Neural cell (in vitro differentiated cells): ENCODE measurements at regions not wholly inside any gene's neighbourhood (a gene's known extent, or its start where the extent isn't known, plus 50 kb on each side); places are given as distances from the start of the nearest gene placed in this dataset.

ENCODE experiments used
- H2AFZ ChIP-seq: fragments of 200-600, 300-800 bp; sonication (generic), shearing (Covaris generic); 2 replicates; pipeline ENCODE4 v1.6.0; 2014; ENCODE audit warnings: low read depth, mild to moderate bottlenecking, antibody characterized with exemption, low read length, moderate library complexity
- H3F3A ChIP-seq: fragments of 200-600 bp; shearing (Covaris generic); 2 replicates; pipeline ENCODE4 v1.6.1; 2016; ENCODE audit warnings: mild to moderate bottlenecking, moderate library complexity, mixed read lengths, antibody characterized with exemption, low read length; ENCODE audit not compliant: insufficient read depth, poor library complexity, severe bottlenecking
- H3K27ac ChIP-seq: fragments of 200-600, 300-800 bp; sonication (generic), shearing (Covaris generic); 2 replicates; pipeline ENCODE4 v1.5.1; 2014; ENCODE audit warnings: mild to moderate bottlenecking, low read length, moderate library complexity
- H3K27me3 ChIP-seq: fragments of 300-800, 200-600 bp; sonication (generic), shearing (Covaris generic); 2 replicates; pipeline ENCODE4 v1.6.0; 2014; ENCODE audit warnings: mild to moderate bottlenecking, low read depth, low read length, moderate library complexity; ENCODE audit not compliant: insufficient read depth
- H3K36me3 ChIP-seq: fragments of 300-800, 200-600 bp; sonication (generic), shearing (Covaris generic); 2 replicates; pipeline ENCODE4 v1.5.1; 2014; ENCODE audit warnings: mild to moderate bottlenecking, antibody characterized with exemption, low read length, moderate library complexity; ENCODE audit not compliant: insufficient read depth
- H3K4me2 ChIP-seq: fragments of 300-800, 200-600 bp; sonication (generic), shearing (Covaris generic); 2 replicates; pipeline ENCODE4 v1.6.0; 2014; ENCODE audit warnings: mild to moderate bottlenecking, low read length
- H3K4me3 ChIP-seq: fragments of 300-800, 200-600 bp; sonication (generic), shearing (Covaris generic); 2 replicates; pipeline ENCODE4 v1.5.1; 2014; ENCODE audit warnings: mild to moderate bottlenecking, low read length, moderate library complexity
- H3K79me2 ChIP-seq: fragments of 200-600 bp; shearing (Covaris generic); replicated peaks from 2 replicates; pipeline ENCODE4 v1.6.0; 2014; ENCODE audit warnings: mild to moderate bottlenecking, low read length, moderate library complexity; ENCODE audit not compliant: insufficient read depth
- H3K9ac ChIP-seq: fragments of 300-800, 200-600 bp; sonication (generic), shearing (Covaris generic); 2 replicates; pipeline ENCODE4 v1.6.1; 2016; ENCODE audit warnings: mild to moderate bottlenecking, low read length, mixed read lengths
- H3K9me2 ChIP-seq: fragments of 200-600 bp; shearing (Covaris generic); 2 replicates; pipeline ENCODE4 v1.6.1; 2016; ENCODE audit warnings: mild to moderate bottlenecking, low read length, mixed read lengths; ENCODE audit not compliant: insufficient read depth
- H3K9me3 ChIP-seq: fragments of 200-600, 300-800 bp; sonication (generic), shearing (Covaris generic); 2 replicates; pipeline ENCODE4 v1.6.1; 2016; ENCODE audit warnings: mild to moderate bottlenecking, mixed run types, low read length, moderate library complexity, mixed read lengths
- H4K20me1 ChIP-seq: fragments of 200-600 bp; shearing (Covaris generic); 2 replicates; pipeline ENCODE4 v1.6.1; 2016; ENCODE audit warnings: mild to moderate bottlenecking, mixed run types; ENCODE audit not compliant: insufficient read depth
- EP300 ChIP-seq: fragments of 450-650 bp; conservative IDR thresholded peaks from 2 replicates; pipeline ENCODE4 v1.6.1; 2014; ENCODE audit warnings: antibody characterized with exemption, mild to moderate bottlenecking, moderate library complexity; ENCODE audit not compliant: poor library complexity, severe bottlenecking
- EZH2 ChIP-seq: fragments of 200-600, 300-800 bp; shearing (Covaris generic), sonication (generic); IDR thresholded peaks from 2 replicates; pipeline ENCODE4 v1.6.1; 2014; ENCODE audit warnings: antibody characterized with exemption, low read length, borderline replicate concordance, mild to moderate bottlenecking; ENCODE audit not compliant: insufficient read depth, poor library complexity, severe bottlenecking
- MXI1 ChIP-seq: fragments of 450-650 bp; conservative IDR thresholded peaks from 2 replicates; pipeline ENCODE4 v1.6.1; 2014; ENCODE audit warnings: antibody characterized with exemption, mild to moderate bottlenecking; ENCODE audit not compliant: poor library complexity, severe bottlenecking
- POLR2AphosphoS5 ChIP-seq: IDR thresholded peaks from 2 replicates; pipeline ENCODE4 v1.6.1; 2012
- RAD21 ChIP-seq: fragments of 450-650 bp; conservative IDR thresholded peaks from 2 replicates; pipeline ENCODE4 v1.6.1; 2014; ENCODE audit warnings: antibody characterized with exemption, mild to moderate bottlenecking, moderate library complexity
- SMC3 ChIP-seq: fragments of 450-650 bp; conservative IDR thresholded peaks from 2 replicates; pipeline ENCODE4 v1.6.1; 2014; ENCODE audit warnings: antibody characterized with exemption, mild to moderate bottlenecking, moderate library complexity; ENCODE audit not compliant: poor library complexity
- TAF1 ChIP-seq: IDR thresholded peaks from 2 replicates; pipeline ENCODE4 v1.6.1; 2012; ENCODE audit warnings: low read depth
- TF ChIP-seq, protein P1 (sequence below): IDR thresholded peaks from 2 replicates; pipeline ENCODE4 v1.6.1; 2012; ENCODE audit warnings: borderline replicate concordance
- TF ChIP-seq, protein P2 (sequence below): fragments of 450-650 bp; IDR thresholded peaks from 2 replicates; pipeline ENCODE4 v1.5.1; 2014; ENCODE audit warnings: antibody characterized with exemption, mild to moderate bottlenecking, moderate library complexity; ENCODE audit not compliant: poor library complexity, severe bottlenecking

DNA sequence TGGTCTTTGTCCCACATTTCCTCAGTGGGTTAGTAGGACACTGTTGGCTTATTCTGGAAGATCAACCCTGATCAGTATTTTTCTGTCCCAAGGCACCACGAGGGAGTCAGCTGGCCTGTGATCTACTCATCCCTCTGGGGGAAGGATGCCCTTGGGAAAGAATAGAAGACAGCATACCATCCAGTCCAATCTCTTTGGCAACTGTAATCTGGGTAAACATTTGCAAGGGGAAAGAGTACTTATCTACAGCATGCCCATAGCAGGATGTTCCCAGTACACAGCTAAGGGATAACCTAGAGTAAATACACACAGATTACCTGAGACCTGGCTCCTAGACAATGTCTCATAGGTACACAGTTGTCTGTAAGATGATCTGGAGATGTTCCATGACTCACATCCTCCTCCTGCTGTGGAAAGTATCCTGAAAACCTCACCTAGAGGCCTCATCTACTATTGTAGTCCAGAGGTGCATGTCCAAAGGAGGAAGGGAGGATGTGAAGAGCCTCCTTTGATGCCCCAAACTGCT is 134.3 kb upstream of the VWC2 start:
- no peaks in the 10 kb centered on the region for H3K36me3 ChIP-seq
- H3K27me3 ChIP-seq, result no peaks in the 10 kb centered on the region
- no peaks in the 10 kb centered on the region for H4K20me1 ChIP-seq

DNA sequence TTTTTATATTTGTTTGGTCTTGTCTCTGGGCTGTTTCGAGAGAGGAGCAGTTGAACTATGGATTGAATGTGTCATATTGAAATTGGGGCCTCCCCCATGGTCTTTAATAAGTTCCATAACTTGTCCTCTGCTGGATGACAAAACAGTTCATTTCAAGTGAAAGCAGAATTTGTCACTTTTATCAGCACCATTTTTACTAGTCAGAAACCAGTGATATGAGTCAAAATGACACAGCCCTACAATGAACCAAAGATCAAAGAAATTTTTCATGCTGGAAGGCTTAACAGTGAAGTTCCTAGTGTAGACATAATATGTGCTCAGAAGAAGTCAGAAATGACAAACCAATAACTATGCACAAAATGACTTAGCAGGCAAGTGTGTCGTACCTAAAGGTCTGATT is 133.6 kb upstream of the VWC2 start:
- Histone ChIP-seq H3K27me3 (no peaks in the 10 kb centered on the region), H3F3A (no peaks in the 10 kb centered on the region), H2AFZ (no peak overlapping the region), H3K9ac (no peak overlapping the region), H4K20me1 (no peaks in the 10 kb centered on the region), H3K9me2 (no peaks in the 10 kb centered on the region), H3K4me3 (no peak overlapping the region), H3K27ac (no peak overlapping the region), H3K36me3 (no peaks in the 10 kb centered on the region), H3K79me2 (no peaks in the 10 kb centered on the region), H3K4me2 (no peak overlapping the region), H3K9me3 (no peaks in the 10 kb centered on the region)
- TF ChIP-seq EZH2 (no peak), MXI1 (no peak), POLR2AphosphoS5 (no peak), EP300 (no peak), RAD21 (no peak), SMC3 (no peak), TAF1 (no peak)
- TF ChIP-seq, protein P1, sequence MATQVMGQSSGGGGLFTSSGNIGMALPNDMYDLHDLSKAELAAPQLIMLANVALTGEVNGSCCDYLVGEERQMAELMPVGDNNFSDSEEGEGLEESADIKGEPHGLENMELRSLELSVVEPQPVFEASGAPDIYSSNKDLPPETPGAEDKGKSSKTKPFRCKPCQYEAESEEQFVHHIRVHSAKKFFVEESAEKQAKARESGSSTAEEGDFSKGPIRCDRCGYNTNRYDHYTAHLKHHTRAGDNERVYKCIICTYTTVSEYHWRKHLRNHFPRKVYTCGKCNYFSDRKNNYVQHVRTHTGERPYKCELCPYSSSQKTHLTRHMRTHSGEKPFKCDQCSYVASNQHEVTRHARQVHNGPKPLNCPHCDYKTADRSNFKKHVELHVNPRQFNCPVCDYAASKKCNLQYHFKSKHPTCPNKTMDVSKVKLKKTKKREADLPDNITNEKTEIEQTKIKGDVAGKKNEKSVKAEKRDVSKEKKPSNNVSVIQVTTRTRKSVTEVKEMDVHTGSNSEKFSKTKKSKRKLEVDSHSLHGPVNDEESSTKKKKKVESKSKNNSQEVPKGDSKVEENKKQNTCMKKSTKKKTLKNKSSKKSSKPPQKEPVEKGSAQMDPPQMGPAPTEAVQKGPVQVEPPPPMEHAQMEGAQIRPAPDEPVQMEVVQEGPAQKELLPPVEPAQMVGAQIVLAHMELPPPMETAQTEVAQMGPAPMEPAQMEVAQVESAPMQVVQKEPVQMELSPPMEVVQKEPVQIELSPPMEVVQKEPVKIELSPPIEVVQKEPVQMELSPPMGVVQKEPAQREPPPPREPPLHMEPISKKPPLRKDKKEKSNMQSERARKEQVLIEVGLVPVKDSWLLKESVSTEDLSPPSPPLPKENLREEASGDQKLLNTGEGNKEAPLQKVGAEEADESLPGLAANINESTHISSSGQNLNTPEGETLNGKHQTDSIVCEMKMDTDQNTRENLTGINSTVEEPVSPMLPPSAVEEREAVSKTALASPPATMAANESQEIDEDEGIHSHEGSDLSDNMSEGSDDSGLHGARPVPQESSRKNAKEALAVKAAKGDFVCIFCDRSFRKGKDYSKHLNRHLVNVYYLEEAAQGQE, result no peak
- TF ChIP-seq, protein P2, sequence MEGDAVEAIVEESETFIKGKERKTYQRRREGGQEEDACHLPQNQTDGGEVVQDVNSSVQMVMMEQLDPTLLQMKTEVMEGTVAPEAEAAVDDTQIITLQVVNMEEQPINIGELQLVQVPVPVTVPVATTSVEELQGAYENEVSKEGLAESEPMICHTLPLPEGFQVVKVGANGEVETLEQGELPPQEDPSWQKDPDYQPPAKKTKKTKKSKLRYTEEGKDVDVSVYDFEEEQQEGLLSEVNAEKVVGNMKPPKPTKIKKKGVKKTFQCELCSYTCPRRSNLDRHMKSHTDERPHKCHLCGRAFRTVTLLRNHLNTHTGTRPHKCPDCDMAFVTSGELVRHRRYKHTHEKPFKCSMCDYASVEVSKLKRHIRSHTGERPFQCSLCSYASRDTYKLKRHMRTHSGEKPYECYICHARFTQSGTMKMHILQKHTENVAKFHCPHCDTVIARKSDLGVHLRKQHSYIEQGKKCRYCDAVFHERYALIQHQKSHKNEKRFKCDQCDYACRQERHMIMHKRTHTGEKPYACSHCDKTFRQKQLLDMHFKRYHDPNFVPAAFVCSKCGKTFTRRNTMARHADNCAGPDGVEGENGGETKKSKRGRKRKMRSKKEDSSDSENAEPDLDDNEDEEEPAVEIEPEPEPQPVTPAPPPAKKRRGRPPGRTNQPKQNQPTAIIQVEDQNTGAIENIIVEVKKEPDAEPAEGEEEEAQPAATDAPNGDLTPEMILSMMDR, result no peak

More for the DNA sequence above, 134.3 kb upstream of the VWC2 start:
- H3K9ac ChIP-seq, result no peak overlapping the region
- H3K27ac ChIP-seq, result no peak overlapping the region
- H3K9me3 ChIP-seq, result no peaks in the 10 kb centered on the region
- H3F3A ChIP-seq, result no peaks in the 10 kb centered on the region
- no peaks in the 10 kb centered on the region for H3K9me2 ChIP-seq
- no peak overlapping the region for H3K4me2 ChIP-seq
- no peaks in the 10 kb centered on the region for H3K79me2 ChIP-seq
- H3K4me3 ChIP-seq, result no peak overlapping the region
- no peak overlapping the region for H2AFZ ChIP-seq
- TF ChIP-seq TAF1 (no peak), MXI1 (no peak), RAD21 (no peak), POLR2AphosphoS5 (no peak), EZH2 (no peak), EP300 (no peak), SMC3 (no peak)
- TF ChIP-seq, protein P2, result no peak
- TF ChIP-seq, protein P1, result no peak
